Mammary epithelial cell (primary cell): ENCODE measurements at regions not wholly inside any gene's neighbourhood (a gene's known extent, or its start where the extent isn't known, plus 50 kb on each side); places are given as distances from the start of the nearest gene placed in this dataset.

Experiments used
- CTCF ChIP-seq, 2 donors: IDR thresholded peaks in 1 of 2; conservative IDR thresholded peaks in 1 of 2; 2 replicates each; pipeline ENCODE4 v1.5.1; 2011 to 2012; ENCODE audit warnings: inconsistent platforms in 2 of 2, low read length in 2 of 2, mild to moderate bottlenecking in 2 of 2, control low read depth in 1 of 2, low read depth in 1 of 2; ENCODE audit not compliant: insufficient read depth in 1 of 2; ENCODE audit errors: extremely low read depth in 1 of 2
- EZH2 ChIP-seq: IDR thresholded peaks from 2 replicates; pipeline ENCODE4 v1.6.1; 2012; ENCODE audit warnings: low read length, inconsistent platforms, borderline replicate concordance

- TF ChIP-seq EZH2 (no peak), CTCF (conservative IDR thresholded peaks at IDR 0.05 in 1 of 2, IDR thresholded peaks at IDR 0.05 in 1 of 2; ENCODE audit: extremely low read depth in 1 of 2, insufficient read depth in 1 of 2, low read depth in 1 of 2, low read length in 2 of 2) (no peak)
These were observed 706.1 kb upstream of the CDH18 start for GRCh38 chr5:20694121-20694520.
